ENCODE measurements at regions not wholly inside any gene's neighbourhood (a gene's known extent, or its start where the extent isn't known, plus 50 kb on each side); places are given as distances from the start of the nearest gene placed in this dataset.

DNA sequence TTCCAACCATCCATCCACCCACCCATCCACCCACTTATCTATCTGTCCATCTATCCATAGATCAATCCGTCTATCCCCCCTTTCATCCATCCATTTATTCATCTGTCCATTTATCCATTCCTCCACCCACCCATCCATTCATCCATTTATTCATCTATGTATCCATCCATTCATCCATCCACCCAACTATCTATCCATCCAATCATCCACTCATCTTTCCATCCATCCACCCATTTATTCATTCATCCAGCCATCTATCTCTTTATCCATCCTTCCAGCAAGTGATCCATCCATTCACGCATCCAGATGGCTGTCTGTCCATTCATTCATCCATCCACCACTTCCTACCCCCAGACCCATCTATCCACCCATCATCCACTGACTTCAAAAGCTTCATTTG lies 84.0 kb upstream of the CD99 start:
- DNase-seq = no peak

DNA sequence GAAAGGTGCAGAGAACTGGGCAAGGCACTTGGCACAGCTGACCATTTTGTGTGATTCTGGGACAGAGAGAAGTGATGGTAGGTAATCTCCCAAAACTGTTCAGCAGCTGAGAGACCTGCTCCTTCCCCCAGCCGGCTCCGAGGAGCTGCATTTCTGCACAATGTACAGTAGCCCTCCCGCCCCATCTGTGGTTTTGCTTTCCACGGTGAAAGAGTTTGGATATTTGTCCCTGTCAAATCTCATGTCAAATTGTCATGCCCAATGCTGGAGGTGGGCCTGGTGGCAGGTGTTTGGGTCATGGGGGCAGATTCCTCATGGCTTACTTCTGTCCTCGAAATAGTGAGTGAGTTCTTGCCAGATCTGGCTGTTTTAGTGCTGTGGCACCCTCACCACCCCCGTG lies 90.5 kb upstream of the CD99 start:
- DNase-seq = no peak

DNA sequence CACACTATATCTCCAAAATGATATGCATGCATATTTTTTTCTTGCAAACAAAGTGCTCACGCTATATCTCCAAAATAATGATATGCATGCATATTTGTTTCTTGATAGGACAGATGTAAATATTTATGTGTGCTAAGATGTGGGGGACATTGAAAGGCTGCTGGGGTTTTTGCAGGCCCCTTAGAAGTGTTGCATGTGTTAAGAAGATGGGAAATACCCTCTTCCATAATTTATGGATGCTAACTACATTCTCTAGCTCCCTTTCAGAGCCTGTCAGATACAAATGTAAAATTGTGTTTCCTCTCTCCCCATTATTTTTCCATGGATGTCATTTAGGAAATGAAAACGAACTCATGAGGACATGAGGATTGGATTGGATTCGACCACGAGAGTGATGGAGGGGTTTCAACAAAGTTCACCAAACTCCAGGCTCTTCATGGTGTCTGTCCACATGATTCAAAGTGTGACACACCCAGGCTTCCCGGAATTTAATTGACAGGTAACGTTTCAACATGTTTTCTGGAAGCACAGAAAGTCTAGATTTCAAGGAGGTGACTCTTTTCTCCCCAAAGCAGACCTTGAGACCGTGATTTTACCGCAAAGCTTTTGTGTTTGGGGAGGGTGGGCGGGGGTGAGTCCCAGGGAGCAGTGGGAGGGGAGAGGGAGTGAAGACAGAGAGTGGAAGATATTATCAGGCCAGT lies 94.4 kb upstream of the CD99 start:
- no peak for DNase-seq

DNA sequence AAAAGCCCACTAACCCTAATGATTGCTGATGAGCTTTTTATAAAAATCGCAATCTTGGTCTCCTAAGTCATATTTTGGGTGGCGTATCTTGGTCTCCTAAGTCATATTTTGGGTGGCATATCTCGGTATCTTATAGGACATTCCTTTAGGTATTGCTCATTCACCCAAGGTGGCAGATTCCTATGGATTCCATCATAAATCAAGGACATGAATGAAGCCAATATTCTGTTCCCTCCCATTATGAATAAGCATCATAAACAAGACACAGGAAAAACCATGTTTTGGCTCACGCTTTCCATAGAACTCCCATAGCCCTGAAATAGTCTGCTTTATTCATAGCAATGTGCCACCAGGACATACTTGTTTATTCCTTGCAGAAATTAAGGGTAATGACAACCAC lies 95.0 kb upstream of the CD99 start:
- DNase-seq = no peak

DNA sequence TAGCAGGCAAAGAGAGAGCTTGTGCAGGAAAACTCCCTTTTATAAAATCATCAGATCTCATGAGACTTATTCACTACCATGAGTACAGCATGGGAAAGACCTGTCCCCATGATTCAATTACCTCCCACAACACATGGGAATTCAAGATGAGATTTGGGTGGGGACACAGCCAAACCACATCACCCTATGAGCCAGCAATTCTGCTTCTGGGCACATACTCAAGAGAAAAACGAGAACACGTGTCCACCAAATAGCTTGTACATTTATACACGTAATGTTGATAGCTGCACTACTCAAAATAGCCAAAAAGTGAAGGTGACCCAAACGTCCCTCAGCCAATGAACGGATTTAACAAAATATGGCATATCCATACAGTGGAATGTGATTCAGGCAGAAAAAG lies 94.5 kb upstream of the DHRSX start:
- no peak for DNase-seq

DNA sequence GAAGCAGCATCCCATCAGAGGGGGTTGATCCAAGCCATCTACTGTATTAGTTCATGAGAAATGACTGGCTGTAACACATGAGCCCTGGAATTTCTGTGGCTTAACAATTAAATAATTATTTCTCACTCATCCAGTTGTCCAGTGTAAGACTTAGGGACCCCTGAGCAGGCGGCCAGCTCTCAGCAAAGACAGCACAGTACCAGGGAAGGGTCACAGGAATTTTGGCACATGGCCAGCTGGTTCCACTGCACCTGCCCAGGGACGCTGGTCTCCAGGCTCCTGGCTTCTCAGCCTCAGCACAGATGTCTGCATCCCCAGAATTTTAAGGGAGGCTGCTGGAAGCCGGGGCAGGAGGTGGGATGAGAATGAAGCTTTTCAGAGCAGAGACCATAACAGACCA lies 93.7 kb upstream of the DHRSX start:
- no peak for DNase-seq

DNA sequence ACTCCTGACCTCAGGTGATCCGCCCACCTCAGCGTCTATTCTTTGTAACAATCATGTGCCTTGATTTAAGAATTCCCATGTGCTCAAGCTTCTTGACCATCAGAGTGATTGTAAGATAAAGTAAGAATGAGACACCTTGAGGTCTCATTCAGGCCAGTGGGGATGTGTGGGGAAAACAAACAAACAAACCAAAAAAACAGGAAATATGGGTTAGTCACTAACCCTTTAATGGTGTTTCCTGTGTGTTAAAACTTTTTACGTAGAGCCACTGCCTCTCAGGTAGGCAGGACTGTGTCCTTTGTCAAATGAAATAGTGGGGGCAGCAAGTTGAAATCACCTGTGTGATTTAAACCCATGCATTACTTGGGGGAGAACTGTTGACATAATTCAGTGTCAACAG lies 91.5 kb upstream of the DHRSX start:
- no peak for DNase-seq

DNA sequence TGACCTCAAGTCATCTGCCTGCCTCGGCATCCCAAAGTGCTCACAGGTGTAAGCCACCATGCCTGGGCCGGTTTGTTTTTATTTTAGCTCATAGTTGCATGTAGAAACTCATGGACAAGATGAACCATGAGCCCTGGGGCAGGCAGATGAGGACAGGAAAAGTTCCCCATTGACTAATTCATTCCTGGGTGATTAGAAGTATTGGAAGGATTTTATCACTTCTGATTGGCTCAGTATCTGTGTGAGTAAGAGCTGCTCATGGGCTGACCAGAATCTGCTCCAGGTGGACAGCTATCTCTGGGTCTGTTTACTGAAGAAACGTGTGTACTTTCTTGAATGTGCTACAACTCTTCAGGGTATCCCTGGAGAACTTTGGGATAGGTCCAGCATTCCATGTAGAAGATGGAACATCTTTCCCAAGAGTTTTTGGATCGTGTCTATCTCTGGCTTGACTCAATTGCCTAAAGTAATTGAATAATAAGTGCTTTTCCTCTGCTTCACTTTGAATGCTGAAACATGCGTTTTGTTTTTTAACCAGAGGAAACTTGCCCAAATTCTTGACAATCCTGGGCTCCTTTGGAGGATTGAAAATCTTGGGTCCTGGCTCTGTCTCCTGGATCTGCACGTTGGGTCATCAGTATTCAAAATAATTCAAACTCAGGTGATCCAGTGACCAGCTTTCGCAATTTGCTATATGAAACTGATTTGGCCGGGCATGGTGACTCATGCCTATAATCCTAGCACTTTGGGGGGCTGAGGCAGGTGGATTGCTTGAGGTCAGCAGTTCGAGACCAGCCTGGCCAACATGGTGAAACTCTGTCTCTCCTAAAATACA lies 88.6 kb upstream of the DHRSX start:
- DNase-seq = no peak

DNA sequence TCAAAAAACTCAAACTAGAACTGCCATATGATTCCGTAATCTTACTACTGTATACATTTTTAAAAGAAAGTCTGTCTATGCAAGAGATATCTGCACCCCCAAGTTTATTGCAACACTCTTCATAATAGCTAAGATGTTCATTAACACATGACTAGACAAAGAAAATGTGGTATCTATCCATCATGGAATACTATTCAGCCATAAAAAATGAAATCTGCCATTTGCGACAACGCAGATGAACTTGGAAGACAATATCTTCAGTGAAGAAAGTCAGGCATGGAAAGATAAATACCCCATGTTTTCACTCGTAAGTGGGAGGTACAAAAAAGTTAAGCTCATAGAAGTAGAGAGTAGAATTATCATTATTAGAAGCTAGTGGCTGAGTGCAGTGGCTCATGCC lies 87.3 kb upstream of the DHRSX start:
- DNase-seq = no peak

DNA sequence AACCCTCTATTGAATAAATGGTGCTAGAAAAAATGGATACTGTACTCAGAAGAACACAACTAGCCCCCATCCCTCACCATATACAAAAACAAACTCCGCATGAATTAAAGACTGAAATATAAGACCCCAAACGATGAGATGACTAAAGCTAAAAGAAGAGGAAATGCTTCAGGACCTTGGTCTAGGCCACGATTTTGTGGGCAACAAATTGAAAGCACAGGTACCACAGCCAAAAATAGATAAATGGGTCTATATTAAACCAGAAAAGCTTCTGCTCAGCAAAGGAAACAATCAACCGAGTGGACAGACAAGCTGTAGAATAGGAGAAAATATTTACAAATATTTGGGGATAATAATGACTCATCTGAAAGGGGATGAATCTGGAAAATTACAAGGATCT lies 86.4 kb upstream of the DHRSX start:
- DNase-seq = no peak

DNA sequence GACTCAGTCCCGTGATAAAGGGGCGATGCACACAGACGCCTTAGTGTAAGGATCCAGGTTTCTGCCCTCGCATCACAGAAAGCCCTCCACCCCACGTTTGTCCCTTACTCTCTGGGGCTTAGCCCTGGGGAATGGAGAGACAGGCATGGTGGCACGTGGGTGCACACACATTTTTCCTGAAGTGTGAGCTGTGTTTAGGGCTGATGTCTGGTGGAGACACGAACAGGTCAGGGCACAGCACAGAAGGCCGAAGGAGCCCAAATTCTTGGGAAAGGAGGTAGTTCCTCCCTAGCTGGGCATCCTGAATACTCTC lies 84.3 kb upstream of the DHRSX start:
- DNase-seq = no peak

DNA sequence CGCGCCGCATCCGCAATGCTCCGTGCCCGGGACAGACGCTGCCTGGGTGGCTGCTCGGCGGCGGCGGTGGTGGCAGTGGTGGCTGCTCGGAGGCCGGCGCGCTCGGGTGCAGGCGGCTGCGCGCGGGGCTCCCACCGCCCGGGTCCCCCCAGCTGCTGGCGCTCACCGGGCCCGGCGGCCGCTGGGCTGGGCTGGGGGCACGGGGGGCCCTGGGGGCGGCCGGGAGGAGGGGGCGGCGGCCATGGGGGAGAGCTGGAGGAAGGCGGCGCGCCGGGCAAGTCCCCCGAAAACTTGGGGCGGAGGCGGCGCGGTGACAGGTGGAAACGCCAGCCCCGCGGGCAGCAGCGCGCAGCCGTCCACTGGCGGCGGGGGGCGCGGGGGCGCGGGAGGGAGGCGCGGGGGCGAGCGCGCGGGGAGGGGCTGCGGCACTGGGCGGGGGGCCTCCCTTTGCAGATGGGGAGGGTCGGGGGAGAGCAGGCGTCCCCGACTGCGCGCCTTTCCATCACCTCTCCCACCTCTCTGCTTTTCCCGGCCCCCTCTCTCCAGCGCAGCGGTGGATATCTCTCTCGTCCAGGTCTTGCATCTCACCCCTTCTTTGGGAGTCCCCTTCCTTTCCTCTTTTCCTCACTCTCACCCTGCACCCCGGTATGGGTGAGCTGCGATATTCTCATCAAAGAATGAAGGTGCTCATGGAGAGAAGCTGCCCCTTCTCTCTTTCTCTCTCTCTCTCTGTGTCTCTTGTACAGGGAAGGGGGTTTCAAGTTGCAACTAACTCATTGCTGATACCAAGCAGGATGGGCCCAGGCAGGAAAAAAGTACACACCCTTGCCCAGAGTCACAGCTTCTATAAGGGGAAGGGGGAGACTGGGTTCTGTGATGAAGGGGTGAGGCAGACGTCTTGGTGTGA lies 83.7 kb upstream of the DHRSX start:
- no peak for DNase-seq

DNA sequence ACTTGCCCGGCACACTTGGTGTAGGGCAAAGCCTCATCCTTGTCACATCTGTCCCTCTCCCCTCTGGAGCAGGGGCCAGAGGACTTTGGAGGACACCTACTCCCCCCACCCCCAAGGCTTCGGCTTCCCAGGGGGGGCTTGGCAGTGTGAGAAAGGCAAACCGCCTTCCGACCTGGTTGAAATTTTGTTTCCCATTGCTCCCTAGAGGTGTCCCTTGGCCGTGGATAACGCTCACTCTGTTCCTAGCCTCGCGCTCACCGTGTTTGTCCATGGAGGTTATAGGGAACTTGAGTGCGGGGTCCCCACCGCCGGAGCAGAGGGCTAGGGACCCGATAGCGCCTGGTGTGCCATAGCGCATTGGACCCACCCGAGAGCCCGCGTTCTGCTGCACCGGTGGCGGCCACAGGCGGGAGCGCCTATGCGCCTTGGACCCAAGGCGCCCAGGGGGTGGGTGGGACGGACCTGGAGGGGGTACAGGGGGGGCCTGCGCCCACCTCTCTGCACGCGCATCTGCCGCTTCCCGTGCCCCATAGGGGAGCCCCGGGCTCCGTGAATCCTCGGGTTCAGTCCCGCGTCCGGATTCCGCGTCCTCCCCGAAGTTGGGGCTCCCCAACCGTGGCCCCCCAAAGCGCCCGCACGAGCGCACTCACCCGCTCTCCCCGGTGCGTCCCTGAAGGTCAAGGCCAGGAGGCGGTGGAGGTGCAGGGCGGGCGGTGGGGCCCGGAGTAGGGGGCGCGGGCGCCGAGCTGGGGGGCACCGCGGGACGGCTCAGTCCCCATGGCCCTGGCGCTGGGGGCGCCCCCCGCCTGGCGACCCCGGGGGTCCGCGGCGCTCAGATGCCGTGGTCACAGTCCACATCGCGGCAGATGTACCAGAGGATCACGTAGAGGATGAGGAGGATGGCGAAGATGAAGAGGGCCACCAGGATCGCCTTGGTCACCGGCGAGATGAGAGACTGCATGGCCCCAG lies 82.7 kb upstream of the DHRSX start:
- no peak for DNase-seq

DNA sequence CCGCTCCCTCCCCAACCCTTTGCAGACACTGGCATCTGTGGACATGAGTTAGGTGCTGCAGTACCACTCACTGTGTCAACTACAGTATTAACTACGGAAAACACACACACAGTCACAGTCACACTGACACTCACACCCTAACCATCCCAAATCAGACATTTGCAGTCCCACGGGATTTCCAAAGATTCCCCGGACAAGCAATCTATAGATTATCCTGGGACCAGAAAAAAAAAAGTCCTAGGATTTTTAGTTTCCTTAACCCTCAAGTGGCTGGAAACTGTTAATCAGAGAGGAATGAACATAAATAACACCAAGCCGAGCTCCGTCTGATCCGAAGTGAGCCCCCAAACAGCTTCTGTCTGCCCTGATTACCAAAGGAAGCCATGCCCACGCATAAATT lies 81.9 kb upstream of the DHRSX start:
- no peak for DNase-seq

DNA sequence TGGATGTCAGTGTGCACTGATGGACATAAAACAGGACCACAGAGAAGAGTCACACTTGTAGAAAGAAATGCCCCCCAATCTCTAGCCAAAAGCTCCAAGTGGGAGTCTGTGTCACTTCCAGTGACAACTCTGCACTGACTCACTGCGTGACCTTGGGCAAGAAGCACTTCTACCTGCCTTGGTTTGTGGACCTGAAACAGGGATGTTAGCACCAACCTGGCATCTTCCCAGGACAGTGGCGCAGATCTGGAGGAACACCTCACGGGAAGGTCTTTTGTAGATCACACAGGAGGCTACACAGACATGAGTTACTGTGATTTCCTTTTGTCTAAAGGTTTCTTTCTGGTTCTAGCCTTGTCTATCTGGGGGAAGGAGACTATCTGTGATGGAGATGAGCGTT lies 80.5 kb upstream of the DHRSX start:
- DNase-seq = no peak

DNA sequence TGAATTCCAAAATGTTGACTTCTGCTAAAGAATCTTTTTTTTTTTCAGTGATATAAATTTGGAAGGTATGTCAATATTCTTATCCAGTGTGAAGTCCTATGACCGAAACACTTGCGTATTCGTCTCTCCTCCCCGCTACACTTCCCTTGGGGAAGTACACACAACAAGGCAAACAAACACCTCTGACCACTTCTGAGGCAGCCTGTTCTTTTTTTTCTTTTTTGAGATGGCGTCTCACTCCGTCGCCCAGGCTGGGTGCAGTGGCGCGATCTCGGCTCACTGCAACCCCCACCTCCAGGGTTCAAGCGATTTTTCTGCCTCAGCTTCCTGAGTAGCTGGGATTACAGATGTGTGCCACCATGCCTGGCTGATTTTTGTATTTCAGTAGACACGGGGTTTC lies 78.1 kb upstream of the DHRSX start:
- no peak for DNase-seq

DNA sequence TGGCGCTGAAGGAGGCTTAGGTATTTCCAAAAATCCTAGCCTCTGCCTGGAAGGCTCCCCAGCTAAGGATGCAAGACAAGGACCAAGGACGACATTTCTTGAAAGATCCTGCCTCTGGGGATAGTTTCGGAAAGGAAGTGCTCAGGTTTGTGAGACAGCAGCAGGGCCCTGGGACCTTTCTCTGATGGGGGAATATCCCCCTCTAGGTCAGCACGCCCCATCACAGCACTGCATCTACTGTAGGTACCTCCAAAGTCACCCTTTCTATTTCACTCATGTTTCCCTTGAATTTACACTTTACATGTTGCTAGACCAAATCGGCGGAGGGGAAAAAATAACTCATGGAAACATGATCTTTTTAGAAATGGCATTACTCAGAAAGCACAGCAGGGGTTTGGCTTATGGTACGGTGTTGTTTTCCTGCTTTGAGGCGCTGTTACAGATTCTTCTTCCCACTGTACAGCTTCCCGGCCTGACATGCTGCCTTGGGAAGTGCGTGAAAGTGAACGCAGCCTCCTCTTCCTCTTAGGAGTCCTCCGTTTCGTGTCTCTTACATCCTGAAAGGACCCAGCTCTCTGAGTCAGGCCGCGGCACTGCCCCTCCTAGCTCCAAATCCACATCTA lies 77.2 kb upstream of the DHRSX start:
- peak; percentile 17 for DNase-seq

DNA sequence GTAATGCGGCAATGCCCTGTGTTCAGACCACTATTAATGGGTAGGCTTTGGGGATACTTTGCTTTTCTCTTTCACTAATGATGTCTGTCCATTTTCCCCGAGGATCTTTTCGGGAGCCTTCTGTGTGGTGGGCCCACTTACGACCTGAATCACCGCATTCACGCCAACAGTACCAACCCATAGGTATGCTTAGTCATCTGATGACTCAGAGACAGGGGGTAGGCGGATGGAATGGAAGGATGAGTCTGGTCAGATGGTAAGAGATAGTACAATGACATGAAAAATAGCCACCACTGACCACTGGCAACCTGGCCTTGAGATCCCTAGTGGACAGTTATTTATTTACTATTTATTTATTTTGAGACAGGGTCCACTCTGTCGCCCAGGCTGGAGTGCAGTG lies 76.0 kb upstream of the DHRSX start:
- no peak for DNase-seq

DNA sequence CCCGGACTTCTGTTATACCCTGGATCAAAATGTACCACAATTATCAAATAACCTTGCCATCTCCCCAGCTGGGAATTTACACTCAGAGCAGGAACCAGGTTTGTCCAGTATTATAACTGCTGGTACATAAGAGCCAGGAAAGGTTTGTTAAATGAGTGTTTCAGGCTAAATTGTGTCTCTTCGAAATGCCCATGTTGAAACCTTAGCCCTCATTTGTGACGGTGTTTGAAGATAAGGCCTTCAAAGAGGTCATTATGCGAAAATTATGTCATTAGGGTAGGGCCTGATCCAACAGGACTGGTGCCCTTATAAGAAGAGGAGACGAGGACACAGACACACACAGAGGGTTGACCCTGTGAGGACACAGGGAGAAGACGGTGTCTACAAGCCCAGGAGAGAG lies 73.5 kb upstream of the DHRSX start:
- no peak for DNase-seq

DNA sequence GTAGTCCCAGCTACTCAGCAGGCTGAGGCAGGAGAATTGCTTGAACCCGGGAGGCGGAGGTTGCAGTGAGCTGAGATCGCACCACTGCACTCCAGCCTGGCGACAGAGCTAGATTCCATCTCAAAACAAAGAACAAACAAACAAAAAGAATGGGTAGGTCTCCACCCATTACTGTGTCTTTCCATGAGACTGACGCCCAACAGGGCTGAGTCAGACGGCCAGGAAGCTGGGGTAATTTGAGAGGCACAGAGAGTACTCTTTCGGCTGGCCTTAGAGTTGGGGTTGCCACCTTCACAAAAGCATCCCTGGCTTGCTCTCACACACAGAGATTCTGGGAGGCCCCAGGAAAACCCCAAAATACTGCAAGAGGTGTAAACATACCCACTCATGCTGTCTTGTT lies 72.0 kb upstream of the DHRSX start:
- DNase-seq = no peak

DNA sequence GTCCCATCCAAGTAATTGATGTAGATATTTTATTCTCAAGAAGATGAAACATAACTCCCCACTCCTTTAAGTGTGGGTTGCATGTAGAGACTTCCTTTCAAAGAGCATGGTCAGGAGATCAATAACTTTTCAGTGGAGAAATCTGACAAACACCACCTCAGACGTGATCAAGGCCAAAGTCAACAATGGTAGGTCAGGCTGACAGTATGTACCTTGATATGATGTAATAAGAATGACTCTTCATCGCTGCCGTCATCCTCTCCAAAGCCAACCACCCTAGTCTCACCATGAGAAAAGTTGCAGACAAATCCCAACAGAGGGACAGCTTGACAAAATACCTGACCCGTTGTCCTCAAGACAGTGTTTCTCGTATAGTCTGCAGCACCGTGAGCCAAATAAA lies 67.3 kb upstream of the DHRSX start:
- DNase-seq = no peak

DNA sequence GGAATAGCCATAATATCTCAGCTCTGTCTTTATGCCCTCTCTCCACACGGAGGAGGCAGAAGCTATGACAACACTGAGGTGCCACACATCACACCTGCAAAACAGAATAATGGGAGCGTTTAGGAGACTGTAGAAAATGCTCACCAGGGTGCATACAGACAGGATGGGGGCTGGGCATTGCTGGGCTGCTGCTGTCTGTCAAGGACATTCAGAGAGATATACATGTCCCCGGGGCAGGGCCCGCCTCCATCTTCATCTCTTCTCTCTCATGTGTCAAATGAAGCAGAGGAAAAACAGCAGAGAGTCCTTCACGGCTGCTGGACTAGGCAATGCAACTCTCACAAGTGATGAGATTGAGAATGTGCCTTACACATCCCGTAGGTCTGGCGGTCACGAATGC lies 65.3 kb upstream of the DHRSX start:
- no peak for DNase-seq
